Activated CD4-positive, alpha-beta T cell treated with anti-CD3 and anti-CD28 coated beads, Interleukin-2, amount 10 ng/mL, durations not matched to agents 7 days and 5 days (primary cell): ENCODE measurements at regions not wholly inside any gene's neighbourhood (a gene's known extent, or its start where the extent isn't known, plus 50 kb on each side); places are given as distances from the start of the nearest gene placed in this dataset.

Experiments used
- CTCF ChIA-PET: fragments of 350-600 bp; sonication (Branson Sonifier 250); formaldehyde crosslinking; loops from one replicate; lab custom pipeline; 2021; ENCODE audit warnings: antibody characterized with exemption; lab: Charles Lee
- POLR2A ChIA-PET: fragments of 350-600 bp; sonication (Branson Sonifier 250); formaldehyde crosslinking; loops from one replicate; lab custom pipeline; 2021; ENCODE audit warnings: antibody characterized with exemption; lab: Charles Lee
- DNase-seq: peaks from one replicate; pipeline ENCODE4 v3.0.0-alpha.2; 2020
- H3K27ac Mint-ChIP-seq: one replicate; pipeline ENCODE4 v1.8.0; 2021; ENCODE audit warnings: mild to moderate bottlenecking, moderate library complexity, mixed read lengths
- H3K27me3 Mint-ChIP-seq: one replicate; pipeline ENCODE4 v1.8.0; 2021; ENCODE audit warnings: mixed read lengths
- H3K36me3 Mint-ChIP-seq: one replicate; pipeline ENCODE4 v1.8.0; 2021; ENCODE audit warnings: low read depth, mixed read lengths
- H3K4me1 Mint-ChIP-seq: one replicate; pipeline ENCODE4 v1.8.0; 2021; ENCODE audit warnings: mixed read lengths
- H3K4me3 Mint-ChIP-seq: one replicate; pipeline ENCODE4 v1.8.0; 2021; ENCODE audit warnings: mild to moderate bottlenecking, moderate library complexity, mixed read lengths
- H3K9me3 Mint-ChIP-seq: one replicate; pipeline ENCODE4 v1.8.0; 2021; ENCODE audit warnings: mixed read lengths

GRCh38 chr9:129357773-129358245 lies 179.7 kb upstream of the IER5L start:
- Mint-ChIP-seq H3K4me3 (no peak overlapping the region), H3K4me1 (no peaks in the 10 kb centered on the region), H3K27me3 (no peaks in the 10 kb centered on the region), H3K27ac (no peak overlapping the region), H3K9me3 (peaks cover 8% of the 10 kb centered on the region), H3K36me3 (no peaks in the 10 kb centered on the region)
- DNase-seq, result no peak
- CTCF ChIA-PET, result interaction anchor here (1.0 to 2.2 kb wide), 2 partner anchors 12 to 15 kb away, joined by 3 to 5 read pairs; no protein-coding TSS in a partner anchor
- POLR2A ChIA-PET, result no interaction called here

DNA sequence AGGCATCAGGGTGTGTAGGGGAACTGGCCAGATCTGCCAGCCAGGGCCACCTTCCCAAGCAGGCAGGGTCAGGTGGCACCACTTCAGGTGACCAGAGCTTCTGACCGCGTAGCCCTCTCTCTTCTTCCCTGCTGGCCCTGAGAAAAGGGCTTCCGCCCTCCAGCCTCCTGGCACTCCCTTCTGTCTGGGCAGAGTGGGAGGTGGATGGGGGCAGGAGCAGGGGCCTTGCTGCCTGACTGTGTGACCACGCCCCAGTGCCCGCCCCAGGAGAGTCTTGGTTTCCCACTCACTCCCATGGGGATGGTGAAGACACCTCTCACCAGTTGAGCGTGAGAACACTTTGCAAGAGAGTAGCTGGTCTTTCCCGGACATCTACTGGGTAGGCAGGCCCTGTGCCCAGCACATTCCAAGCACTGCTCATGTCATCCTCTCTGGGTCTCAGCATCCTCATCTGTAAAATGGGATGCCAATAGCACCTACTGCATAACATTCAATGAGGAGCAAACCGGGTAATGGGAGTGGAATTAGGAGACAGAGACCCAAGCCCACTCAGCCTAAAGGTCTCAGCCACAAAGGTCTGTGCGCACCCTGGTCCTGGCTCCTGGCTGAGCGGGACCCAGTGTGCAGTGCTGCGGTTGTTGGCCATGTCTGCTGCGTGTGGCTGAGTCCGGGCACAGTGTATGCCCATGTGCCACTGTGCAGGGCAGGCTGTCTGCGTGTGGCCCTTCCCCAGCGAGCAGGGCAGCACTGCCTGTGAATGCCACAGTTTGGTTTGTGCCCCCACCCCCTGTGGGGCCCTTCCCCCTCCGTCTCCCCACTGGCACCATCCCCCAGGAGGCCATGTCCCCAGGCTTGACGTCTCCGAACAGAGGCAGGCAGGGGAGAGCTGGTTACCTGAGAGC lies 179.1 kb upstream of the IER5L start:
- H3K27me3 Mint-ChIP-seq, result no peaks in the 10 kb centered on the region
- H3K9me3 Mint-ChIP-seq, result peaks cover 8% of the 10 kb centered on the region
- no peak overlapping the region for H3K27ac Mint-ChIP-seq
- no peak overlapping the region for H3K4me3 Mint-ChIP-seq
- POLR2A ChIA-PET, result no interaction called here
- CTCF ChIA-PET, result interaction anchor here (0.6 to 2.2 kb wide), 4 partner anchors 13 to 35 kb away, joined by 3 to 5 read pairs (median 3); no protein-coding TSS in a partner anchor
- H3K36me3 Mint-ChIP-seq, result no peaks in the 10 kb centered on the region
- H3K4me1 Mint-ChIP-seq, result no peaks in the 10 kb centered on the region
- DNase-seq, result no peak

- POLR2A ChIA-PET, result no interaction called here
- H3K4me1 Mint-ChIP-seq, result no peaks in the 10 kb centered on the region
Measured at GRCh38 chr9:129355631-129356030, 177.6 kb upstream of the IER5L start.

GRCh38 chr9:129354498-129354897 lies 176.4 kb upstream of the IER5L start:
- Mint-ChIP-seq H3K27ac (no peak overlapping the region), H3K4me3 (no peak overlapping the region), H3K4me1 (no peaks in the 10 kb centered on the region), H3K27me3 (peaks cover 5% of the 10 kb centered on the region), H3K36me3 (no peaks in the 10 kb centered on the region), H3K9me3 (peaks cover 8% of the 10 kb centered on the region)
- POLR2A ChIA-PET, result interaction anchor here (0.5 kb wide), 1 partner anchor 197 kb away, joined by 3 read pairs; no protein-coding TSS in a partner anchor
- CTCF ChIA-PET, result no interaction called here
- no peak for DNase-seq

More at GRCh38 chr9:129355631-129356030, 177.6 kb upstream of the IER5L start:
- no peak for DNase-seq
- Mint-ChIP-seq H3K9me3 (peaks cover 8% of the 10 kb centered on the region), H3K27ac (no peak overlapping the region), H3K36me3 (no peaks in the 10 kb centered on the region), H3K27me3 (peaks cover 5% of the 10 kb centered on the region), H3K4me3 (no peak overlapping the region)
- CTCF ChIA-PET, result interaction anchor here (1.0 kb wide), 1 partner anchor 9 kb away, joined by 3 read pairs; no protein-coding TSS in a partner anchor

- H3K4me1 Mint-ChIP-seq, result no peaks in the 10 kb centered on the region
- H3K9me3 Mint-ChIP-seq, result peaks cover 8% of the 10 kb centered on the region
- no peak overlapping the region for H3K4me3 Mint-ChIP-seq
- no peak for DNase-seq
- ChIA-PET CTCF (interaction anchor here (0.6 kb wide), 1 partner anchor 105 kb away, joined by 3 read pairs; no protein-coding TSS in a partner anchor), POLR2A (no interaction called here)
- peaks cover 5% of the 10 kb centered on the region for H3K27me3 Mint-ChIP-seq
- H3K27ac Mint-ChIP-seq, result no peak overlapping the region
- H3K36me3 Mint-ChIP-seq, result no peaks in the 10 kb centered on the region
Measured at GRCh38 chr9:129353697-129354336, 175.8 kb upstream of the IER5L start.

DNA sequence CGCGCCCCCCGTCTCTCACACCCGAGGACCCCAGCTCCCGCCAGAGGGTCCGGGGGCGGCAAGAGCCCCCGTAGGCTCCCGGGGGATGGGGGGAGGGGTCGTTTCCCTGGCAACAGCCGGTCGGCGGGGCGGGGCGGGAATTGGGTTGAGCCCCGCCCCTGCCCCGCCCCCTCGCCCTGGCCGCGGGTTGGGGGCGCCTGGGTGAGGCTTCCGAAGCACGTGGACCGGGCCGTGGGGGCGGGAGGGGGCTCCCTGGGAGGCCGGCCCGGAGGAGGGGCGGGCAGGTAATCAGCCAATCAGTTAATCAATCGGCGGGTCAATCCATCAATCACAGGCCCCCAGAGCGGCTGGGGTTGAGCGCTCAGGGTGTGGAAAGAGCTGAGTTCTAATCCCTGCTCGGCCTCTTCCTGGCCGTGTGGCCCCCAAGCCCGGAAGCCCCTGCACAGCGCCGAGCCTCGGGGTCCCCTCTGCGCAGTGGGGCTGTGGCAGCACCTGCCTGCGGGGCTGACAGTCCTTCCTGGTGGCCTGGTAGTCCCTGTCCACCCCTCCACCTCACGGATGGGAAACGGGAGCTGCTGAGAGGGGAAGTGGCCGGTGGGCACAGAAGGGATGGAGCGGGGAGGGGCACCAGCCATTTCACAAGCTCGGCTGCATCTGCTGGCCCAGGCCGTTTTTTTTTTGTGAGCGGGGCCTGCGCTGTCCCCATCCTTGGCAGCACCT lies 174.2 kb upstream of the IER5L start:
- Mint-ChIP-seq H3K27me3 (peaks cover 5% of the 10 kb centered on the region), H3K4me3 (no peak overlapping the region), H3K36me3 (no peaks in the 10 kb centered on the region), H3K4me1 (no peaks in the 10 kb centered on the region), H3K27ac (no peak overlapping the region), H3K9me3 (peaks cover 8% of the 10 kb centered on the region)
- ChIA-PET CTCF (interaction anchor here (0.6 to 1.2 kb wide), 3 partner anchors 11 to 438 kb away, joined by 3 read pairs; no protein-coding TSS in a partner anchor), POLR2A (no interaction called here)
- DNase-seq, result no peak

GRCh38 chr9:129351642-129352145 lies 173.6 kb upstream of the IER5L start:
- Mint-ChIP-seq H3K9me3 (peaks cover 8% of the 10 kb centered on the region), H3K36me3 (no peaks in the 10 kb centered on the region), H3K27ac (no peak overlapping the region), H3K4me1 (peaks cover 2% of the 10 kb centered on the region), H3K4me3 (no peak overlapping the region), H3K27me3 (peaks cover 5% of the 10 kb centered on the region)
- DNase-seq, result no peak
- ChIA-PET POLR2A (no interaction called here), CTCF (interaction anchor here (1.2 kb wide), 1 partner anchor 11 kb away, joined by 3 read pairs; no protein-coding TSS in a partner anchor)

DNA sequence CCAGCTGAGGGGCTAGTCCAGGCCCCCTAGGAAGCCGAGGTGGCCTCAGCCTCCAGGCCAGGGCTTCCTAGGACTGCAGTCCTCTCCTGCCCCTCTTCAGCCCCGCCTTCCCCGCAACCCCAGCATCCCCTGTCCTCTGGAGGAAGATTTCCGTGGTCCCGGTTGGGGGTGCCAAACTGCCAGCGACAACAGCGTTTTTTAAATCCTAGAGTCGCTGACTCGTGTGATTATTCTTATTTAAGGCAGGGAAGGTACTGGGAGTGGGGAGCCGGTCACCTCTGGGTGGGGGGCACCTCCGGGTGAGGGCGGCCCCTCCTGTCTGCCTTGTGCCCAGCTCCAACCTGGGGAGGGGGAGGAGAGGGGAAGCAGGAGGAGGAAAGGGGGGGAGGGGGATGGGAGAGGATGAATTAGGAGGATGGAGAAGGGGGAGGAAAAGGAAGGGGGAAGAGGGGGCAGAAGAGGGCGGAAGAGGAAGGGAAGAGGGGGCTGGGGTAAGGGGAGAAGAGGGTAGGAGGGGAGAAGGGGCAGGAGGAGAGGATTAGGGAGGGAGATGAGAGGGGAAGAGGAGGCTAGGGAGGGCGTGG lies 173.1 kb upstream of the IER5L start:
- DNase-seq, result no peak
- H3K9me3 Mint-ChIP-seq, result peaks cover 8% of the 10 kb centered on the region
- peaks cover 5% of the 10 kb centered on the region for H3K27me3 Mint-ChIP-seq
- POLR2A ChIA-PET, result no interaction called here
- H3K4me3 Mint-ChIP-seq, result no peak overlapping the region
- H3K36me3 Mint-ChIP-seq, result no peaks in the 10 kb centered on the region
- no peak overlapping the region for H3K27ac Mint-ChIP-seq
- H3K4me1 Mint-ChIP-seq, result peaks cover 6% of the 10 kb centered on the region
- CTCF ChIA-PET, result no interaction called here

DNA sequence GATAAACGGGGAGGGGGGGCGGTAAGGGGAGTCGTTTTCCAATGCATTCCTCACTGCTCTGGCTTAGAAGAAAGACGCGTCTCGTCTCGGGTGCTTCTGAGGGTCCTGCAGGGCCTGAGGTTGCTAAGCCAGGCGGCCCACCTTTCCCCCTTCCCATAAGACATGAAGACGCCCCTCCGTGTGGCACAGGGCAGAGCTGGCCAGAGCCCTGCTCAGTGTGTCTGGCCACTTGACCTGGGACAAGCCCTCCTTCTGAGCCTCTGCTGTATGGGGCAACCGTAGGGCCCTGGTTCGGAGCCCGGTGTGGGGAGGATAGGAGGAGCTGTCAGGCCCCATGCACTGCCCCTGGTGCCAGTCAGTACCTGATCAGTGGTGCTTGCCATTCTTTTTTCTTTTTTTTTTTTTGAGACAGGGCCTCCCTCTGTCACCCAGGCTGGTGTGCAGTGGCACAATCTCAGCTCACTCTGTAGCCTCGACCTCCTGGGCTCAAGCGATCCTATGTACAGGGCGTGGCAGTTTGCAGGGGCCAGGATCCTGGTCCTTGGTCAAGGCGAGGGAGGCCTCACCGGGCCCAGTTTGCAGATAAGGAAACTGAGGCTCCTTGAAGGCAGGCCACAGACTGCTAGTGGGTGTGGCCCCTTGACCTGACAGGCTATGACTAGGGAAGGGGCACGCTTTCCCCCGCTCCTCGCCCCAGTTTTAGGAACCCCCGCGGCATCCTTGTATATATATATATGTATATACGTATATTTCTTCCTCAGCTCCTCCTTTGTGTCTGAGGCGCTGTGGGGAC lies 172.3 kb upstream of the IER5L start:
- ChIA-PET POLR2A (no interaction called here), CTCF (interaction anchor here (0.6 to 1.1 kb wide), 2 partner anchors 125 to 930 kb away, joined by 3 to 4 read pairs; no protein-coding TSS in a partner anchor)
- Mint-ChIP-seq H3K36me3 (no peaks in the 10 kb centered on the region), H3K27ac (no peak overlapping the region), H3K9me3 (peaks cover 1% of the 10 kb centered on the region), H3K4me1 (peaks cover 6% of the 10 kb centered on the region), H3K4me3 (no peak overlapping the region), H3K27me3 (peaks cover 5% of the 10 kb centered on the region)
- DNase-seq, result no peak

- ChIA-PET POLR2A (no interaction called here), CTCF (interaction anchor here (0.6 to 1.1 kb wide), 2 partner anchors 124 to 931 kb away, joined by 3 to 4 read pairs; no protein-coding TSS in a partner anchor)
- Mint-ChIP-seq H3K36me3 (no peaks in the 10 kb centered on the region), H3K27ac (no peak overlapping the region), H3K27me3 (peaks cover 5% of the 10 kb centered on the region), H3K4me3 (no peak overlapping the region), H3K4me1 (peaks cover 6% of the 10 kb centered on the region), H3K9me3 (no peaks in the 10 kb centered on the region)
- no peak for DNase-seq
Measured at GRCh38 chr9:129349665-129349947, 171.5 kb upstream of the IER5L start.

- Mint-ChIP-seq H3K4me3 (no peak overlapping the region), H3K27ac (no peak overlapping the region), H3K4me1 (peaks cover 6% of the 10 kb centered on the region), H3K27me3 (peaks cover 5% of the 10 kb centered on the region), H3K36me3 (no peaks in the 10 kb centered on the region), H3K9me3 (no peaks in the 10 kb centered on the region)
- ChIA-PET CTCF (interaction anchor here (0.6 kb wide), 1 partner anchor 1961 kb away, joined by 3 read pairs; no protein-coding TSS in a partner anchor), POLR2A (no interaction called here)
- DNase-seq, result no peak
Measured at GRCh38 chr9:129348890-129349664, 171.0 kb upstream of the IER5L start.
